ENCODE measurements at regions not wholly inside any gene's neighbourhood (a gene's known extent, or its start where the extent isn't known, plus 50 kb on each side); places are given as distances from the start of the nearest gene placed in this dataset.
"Not testable (repeated sequence)": the region's sequence is repeated elsewhere in the genome, so short reads cannot be mapped to it uniquely, and the experiment has no call there.

DNA sequence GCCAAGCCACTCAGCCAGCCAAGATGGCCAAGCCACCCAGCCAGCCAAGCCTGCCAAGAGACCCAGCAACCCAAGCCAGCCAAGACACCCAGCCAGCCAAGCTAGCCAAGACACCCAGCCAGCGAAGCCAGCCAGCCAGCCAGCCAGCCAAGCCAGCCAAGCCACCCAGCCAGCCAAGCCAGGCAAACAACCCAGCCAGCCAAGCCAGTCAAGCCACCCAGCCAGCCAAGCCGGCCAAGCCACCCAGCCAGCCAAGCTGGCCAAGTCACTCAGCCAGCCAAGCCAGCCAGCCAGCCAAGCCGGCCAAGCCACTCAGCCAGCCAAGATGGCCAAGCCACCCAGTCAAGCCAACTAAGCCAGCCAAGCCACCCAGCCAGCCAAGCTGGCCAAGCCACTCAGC lies 337.5 kb upstream of the PLGLB2 start:
- not testable (repeated sequence) for DNase-seq (ENCODE audit: low read depth in 2 of 2)

DNA sequence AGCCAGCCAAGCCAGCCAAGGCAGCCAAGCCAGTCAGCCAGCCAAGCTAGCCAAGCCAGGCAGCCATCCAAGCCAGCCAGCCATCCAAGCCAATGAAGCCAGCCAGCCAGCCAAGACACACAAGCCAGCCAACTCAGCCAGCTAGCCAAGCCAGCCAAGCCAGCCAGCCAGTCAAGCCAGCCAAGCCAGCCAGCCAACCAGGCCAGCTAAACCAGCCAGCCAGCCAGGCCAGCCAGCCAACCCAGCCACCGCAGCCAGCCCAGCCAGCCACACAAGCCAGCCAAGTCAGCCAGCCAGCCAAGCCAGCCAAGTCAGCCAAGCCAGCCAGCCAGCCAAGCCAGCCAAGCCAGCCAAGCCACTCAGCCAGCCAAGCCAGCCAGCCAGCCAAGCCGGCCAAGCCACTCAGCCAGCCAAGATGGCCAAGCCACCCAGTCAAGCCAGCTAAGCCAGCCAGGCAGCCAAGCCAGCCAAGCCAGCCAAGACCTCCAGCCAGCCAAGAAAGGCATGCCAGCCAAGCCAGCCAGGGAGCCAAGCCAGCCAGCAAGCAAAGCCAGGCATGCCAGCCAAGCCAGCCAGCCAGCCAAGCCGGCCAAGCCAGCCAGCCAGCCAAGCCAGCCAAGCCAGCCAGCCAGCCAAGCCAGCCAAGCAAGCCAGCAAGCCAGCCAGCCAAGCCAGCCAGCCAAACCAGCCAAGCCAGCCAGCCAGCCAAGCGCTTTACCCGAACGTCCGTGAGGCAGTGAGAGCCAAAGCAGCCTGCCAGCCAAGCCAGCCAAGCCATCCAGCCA lies 335.7 kb upstream of the PLGLB2 start:
- not testable (repeated sequence) for DNase-seq (ENCODE audit: low read depth in 2 of 2)

DNA sequence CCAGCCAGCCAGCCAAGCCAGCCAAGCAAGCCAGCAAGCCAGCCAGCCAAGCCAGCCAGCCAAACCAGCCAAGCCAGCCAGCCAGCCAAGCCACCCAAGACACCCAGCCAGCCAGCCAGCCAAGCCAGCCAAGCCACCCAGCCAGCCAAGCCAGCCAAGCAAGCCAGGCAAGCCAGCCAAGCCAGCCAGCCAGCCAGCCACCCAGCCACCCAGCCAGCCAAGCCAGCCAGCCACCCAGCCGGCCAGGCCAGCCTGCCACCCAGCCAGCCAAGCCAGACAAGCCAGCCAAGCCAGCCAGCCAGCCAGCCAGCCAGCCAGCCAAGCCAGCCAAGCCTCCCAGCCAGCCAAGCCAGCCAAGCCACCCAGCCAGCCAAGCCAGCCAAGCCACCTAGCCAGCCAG lies 333.6 kb upstream of the PLGLB2 start:
- DNase-seq (ENCODE audit: low read depth in 2 of 2) = not testable (repeated sequence)

DNA sequence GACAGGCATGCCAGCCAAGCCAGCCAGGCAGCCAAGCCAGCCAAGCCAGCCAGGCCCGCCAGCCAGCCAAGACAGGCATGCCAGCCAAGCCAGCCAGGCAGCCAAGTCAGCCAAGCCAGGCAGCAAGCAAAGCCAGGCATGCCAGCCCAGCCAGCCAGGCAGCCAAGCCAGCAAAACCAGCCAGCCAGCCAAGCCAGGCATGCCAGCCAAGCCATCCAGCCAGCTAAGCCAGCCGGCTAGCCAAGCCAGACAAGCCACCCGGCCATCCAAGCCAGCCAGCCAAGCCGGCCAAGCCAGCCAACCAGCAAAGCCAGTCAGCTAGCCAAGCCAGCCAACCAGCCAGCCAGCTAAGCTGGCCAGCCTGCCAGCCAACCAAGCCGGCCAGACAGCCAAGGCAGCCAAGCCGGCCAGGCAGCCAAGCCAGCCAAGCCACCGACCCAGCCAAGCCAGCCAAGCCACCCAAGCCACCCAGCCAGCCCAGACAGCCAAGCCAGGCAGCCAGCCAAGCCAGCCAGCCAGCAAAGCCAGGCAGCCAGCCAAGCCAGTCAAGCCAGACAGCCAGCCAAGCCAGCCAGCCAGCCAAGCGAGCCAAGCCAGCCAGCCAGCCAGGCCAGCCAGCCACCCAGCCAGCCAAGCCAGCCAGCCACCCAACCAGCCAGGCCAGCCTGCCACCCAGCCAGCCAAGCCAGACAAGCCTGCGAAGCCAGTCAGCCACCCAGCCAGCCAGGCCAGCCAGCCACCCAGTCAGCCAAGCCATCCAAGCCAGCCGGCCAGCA lies 332.9 kb upstream of the PLGLB2 start:
- not testable (repeated sequence) for DNase-seq (ENCODE audit: low read depth in 2 of 2)

DNA sequence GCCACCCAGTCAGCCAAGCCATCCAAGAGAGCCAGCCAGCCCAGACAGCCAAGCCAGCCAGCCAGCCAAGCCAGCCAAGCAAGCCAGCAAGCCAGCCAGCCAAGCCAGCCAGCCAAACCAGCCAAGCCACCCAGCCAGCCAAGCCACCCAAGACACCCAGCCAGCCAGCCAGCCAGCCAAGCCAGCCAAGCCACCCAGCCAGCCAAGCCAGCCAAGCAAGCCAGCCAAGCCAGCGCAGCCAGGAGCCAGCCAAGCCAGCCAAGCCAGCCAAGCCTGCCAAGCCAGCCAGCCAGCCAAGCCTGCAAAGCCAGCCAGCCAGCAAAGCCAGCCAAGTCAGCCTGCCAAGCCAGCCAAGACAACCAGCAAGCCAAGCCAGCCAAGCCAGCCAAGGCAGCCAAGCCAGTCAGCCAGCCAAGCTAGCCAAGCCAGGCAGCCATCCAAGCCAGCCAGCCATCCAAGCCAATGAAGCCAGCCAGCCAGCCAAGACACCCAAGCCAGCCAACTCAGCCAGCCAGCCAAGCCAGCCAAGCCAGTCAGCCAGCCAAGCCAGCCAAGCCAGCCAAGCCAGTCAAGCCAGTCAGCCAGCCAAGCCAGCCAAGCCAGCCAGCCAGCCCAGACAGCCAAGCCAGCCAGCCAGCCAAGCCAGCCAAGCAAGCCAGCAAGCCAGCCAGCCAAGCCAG lies 332.2 kb upstream of the PLGLB2 start:
- not testable (repeated sequence) for DNase-seq (ENCODE audit: low read depth in 2 of 2)

DNA sequence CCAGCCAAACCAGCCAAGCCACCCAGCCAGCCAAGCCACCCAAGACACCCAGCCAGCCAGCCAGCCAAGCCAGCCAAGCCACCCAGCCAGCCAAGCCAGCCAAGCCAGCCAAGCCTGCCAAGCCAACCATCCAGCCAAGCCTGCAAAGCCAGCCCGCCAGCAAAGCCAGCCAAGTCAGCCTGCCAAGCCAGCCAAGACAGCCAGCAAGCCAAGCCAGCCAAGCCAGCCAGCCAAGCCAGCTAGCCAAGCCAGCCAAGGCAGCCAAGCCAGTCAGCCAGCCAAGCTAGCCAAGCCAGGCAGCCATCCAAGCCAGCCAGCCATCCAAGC lies 331.7 kb upstream of the PLGLB2 start:
- DNase-seq (ENCODE audit: low read depth in 2 of 2) = not testable (repeated sequence)

DNA sequence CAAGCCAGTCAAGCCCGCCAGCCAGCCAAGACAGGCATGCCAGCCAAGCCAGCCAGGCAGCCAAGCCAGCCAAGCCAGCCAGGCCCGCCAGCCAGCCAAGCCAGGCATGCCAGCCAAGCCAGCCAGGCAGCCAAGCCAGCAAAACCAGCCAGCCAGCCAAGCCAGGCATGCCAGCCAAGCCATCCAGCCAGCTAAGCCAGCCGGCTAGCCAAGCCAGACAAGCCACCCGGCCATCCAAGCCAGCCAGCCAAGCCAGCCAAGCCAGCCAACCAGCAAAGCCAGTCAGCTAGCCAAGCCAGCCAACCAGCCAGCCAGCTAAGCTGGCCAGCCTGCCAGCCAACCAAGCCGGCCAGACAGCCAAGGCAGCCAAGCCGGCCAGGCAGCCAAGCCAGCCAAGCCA lies 330.7 kb upstream of the PLGLB2 start:
- DNase-seq (ENCODE audit: low read depth in 2 of 2) = not testable (repeated sequence)

DNA sequence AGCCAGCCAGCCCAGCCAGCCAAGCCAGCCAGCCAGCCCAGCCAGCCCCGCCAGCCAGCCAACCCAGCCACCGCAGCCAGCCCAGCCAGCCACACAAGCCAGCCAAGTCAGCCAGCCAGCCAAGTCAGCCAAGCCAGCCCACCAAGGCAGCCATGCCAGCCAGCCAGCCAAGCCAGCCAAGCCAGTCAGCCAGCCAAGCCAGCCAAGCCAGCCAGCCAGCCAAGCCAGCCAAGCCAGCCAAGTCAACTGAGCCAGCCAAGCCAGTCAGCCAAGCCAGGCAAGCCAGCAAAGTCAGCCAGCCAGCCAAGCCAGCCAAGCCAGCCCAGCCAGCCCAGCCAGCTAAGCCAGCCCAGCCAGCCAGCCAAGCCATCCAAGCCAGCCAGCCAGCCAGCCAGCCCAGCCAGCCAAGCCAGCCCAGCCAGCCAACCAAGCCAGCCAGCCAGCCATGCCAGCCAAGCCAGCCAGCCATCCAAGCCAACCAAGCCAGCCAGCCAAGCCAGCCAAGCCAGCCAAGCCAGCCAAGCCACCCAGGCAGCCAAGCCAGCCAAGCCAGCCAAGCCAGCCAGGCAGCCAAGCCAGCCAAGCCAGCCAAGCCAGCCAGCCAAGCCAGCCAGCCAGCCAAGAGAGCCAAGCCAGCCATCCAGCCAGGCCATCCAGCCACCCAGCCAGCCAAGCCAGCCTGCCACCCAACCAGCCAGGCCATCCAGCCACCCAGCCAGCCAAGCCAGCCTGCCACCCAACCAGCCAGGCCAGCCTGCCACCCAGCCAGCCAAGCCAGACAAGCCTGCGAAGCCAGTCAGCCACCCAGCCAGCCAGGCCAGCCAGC lies 329.9 kb upstream of the PLGLB2 start:
- DNase-seq (ENCODE audit: low read depth in 2 of 2) = not testable (repeated sequence)

DNA sequence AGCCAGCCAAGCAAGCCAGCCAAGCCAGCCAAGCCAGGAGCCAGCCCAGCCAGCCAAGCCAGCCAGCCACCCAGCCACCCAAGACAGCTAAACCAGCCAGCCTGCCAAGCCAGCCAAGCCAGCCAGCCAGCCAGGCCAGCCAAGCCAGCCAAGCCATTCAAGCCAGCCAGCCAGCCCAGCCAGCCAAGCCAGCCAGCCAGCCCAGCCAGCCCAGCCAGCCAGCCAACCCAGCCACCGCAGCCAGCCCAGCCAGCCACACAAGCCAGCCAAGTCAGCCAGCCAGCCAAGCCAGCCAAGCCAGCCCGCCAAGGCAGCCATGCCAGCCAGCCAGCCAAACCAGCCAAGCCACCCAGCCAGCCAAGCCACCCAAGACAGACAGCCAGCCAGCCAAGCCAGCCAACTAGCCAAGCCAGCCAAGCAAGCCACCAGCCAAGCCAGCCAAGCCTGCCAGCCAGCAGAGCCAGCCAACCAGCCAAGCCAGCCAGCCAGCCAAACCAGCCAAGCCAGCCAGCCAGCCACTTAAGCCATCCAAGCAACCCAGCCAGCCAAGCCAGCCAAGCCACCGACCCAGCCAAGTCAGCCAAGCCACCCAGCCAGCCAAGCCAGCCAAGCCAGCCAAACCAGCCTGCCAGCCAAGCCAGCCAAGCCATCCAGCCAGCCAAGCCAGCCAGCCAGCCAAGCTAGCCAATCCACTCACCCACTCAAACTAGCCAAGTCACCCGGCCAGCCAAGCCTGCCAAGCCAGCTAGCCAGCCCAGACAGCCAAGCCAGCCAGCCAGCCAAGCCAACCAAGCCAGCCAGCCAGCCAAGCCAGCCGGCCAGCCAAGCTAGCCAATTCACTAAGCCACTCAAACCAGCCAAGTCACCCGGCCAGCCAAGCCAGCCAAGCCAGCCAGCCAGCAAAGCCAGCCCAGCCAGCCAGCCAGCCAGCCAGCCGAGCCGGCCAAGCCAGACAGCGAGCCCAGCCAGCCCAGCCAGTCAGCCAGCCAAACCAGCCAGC lies 328.8 kb upstream of the PLGLB2 start:
- DNase-seq (ENCODE audit: low read depth in 2 of 2) = not testable (repeated sequence)

DNA sequence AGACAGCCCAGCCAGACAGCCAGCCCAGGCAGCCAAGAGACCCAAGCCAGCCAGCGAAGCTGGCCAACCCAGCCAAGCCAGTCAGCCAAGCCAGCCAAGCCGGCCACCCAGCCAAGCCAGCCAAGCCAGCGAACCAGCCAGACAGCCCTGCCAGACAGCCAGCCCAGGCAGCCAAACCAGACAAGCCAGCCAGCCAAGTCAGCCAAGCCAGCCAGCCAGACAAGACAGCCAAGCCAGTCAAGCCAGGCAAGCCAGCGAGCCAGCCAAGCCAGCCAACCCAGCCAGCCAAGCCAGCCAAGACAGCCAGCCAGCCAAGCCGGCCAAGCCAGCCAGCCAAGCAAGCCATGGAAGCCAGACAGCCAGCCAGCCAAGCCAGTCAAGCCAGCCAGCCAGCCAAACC lies 327.9 kb upstream of the PLGLB2 start:
- not testable (repeated sequence) for DNase-seq (ENCODE audit: low read depth in 2 of 2)

DNA sequence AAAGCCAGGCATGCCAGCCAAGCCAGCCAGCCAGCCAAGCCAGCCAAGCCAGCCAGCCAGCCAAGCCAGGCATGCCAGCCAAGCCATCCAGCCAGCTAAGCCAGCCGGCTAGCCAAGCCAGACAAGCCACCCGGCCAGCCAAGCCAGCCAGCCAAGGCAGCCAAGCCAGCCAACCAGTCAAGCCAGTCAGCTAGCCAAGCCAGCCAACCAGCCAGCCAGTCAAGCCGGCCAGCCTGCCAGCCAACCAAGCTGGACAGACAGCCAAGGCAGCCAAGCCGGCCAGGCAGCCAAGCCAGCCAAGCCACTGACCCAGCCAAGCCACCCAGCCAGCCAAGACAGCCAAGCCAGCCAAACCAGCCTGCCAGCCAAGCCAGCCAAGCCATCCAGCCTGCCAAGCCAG lies 326.9 kb upstream of the PLGLB2 start:
- not testable (repeated sequence) for DNase-seq (ENCODE audit: low read depth in 2 of 2)

DNA sequence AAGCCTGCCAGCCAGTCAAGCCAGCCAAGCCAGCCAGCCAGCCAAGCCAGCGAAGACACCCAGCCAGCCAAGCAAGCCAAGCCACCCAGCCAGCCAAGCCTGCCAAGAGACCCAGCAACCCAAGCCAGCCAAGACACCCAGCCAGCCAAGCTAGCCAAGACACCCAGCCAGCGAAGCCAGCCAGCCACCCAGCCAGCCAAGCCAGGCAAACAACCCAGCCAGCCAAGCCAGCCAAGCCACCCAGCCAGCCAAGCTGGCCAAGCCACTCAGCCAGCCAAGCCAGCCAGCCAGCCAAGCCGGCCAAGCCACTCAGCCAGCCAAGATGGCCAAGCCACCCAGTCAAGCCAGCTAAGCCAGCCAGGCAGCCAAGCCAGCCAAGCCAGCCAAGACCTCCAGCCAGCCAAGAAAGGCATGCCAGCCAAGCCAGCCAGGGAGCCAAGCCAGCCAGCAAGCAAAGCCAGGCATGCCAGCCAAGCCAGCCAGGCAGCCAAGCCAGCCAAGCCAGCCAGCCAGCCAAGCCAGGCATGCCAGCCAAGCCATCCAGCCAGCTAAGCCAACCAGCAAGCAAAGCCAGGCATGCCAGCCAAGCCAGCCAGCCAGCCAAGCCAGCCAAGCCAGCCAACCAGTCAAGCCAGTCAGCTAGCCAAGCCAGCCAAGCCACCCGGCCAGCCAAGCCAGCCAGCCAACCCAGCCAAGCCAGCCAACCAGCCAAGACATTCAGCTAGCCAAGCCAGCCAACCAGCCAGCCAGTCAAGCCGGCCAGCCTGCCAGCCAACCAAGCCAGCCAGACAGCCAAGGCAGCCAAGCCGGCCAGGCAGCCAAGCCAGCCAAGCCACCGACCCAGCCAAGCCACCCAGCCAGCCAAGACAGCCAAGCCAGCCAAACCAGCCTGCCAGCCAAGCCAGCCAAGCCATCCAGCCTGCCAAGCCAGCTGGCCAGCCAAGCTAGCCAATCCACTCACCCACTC lies 323.8 kb upstream of the PLGLB2 start:
- not testable (repeated sequence) for DNase-seq (ENCODE audit: low read depth in 2 of 2)

DNA sequence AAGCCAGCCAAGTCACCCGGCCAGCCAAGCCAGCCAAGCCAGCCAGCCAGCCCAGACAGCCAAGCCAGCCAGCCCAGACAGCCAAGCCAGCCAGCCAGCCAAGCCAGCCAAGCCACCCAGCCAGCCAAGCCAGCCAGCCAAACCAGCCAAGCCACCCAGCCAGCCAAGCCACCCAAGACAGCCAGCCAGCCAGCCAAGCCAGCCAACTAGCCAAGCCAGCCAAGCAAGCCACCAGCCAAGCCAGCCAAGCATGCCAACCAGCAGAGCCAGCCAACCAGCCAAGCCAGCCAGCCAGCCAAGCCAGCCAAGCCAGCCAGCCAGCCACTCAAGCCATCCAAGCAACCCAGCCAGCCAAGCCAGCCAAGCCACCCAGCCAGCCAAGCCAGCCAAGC lies 323.1 kb upstream of the PLGLB2 start:
- DNase-seq (ENCODE audit: low read depth in 2 of 2) = not testable (repeated sequence)

DNA sequence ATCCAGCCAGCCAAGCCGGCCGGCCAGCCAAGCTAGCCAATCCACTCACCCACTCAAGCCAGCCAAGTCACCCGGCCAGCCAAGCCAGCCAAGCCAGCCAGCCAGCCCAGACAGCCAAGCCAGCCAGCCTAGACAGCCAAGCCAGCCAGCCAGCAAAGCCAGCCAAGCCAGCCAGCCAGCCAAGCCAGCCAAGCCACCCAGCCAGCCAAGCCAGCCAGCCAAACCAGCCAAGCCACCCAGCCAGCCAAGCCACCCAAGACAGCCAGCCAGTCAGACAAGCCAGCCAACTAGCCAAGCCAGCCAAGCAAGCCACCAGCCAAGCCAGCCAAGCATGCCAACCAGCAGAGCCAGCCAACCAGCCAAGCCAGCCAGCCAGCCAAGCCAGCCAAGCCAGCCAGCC lies 322.7 kb upstream of the PLGLB2 start:
- not testable (repeated sequence) for DNase-seq (ENCODE audit: low read depth in 2 of 2)

DNA sequence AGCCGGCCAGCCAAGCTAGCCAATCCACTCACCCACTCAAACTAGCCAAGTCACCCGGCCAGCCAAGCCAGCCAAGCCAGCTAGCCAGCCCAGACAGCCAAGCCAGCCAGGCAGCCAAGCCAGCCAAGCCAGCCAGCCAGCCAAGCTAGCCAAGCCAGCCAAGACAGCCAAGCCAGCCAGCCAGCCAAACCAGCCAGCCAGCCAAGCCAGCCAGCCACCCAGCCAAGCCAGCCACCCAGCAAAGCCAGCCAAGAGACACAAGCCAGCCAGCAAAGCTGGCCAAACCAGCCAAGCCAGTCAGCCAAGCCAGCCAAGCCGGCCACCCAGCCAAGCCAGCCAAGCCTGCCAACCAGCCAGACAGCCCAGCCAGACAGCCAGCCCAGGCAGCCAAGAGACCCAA lies 322.2 kb upstream of the PLGLB2 start:
- DNase-seq (ENCODE audit: low read depth in 2 of 2) = not testable (repeated sequence)

DNA sequence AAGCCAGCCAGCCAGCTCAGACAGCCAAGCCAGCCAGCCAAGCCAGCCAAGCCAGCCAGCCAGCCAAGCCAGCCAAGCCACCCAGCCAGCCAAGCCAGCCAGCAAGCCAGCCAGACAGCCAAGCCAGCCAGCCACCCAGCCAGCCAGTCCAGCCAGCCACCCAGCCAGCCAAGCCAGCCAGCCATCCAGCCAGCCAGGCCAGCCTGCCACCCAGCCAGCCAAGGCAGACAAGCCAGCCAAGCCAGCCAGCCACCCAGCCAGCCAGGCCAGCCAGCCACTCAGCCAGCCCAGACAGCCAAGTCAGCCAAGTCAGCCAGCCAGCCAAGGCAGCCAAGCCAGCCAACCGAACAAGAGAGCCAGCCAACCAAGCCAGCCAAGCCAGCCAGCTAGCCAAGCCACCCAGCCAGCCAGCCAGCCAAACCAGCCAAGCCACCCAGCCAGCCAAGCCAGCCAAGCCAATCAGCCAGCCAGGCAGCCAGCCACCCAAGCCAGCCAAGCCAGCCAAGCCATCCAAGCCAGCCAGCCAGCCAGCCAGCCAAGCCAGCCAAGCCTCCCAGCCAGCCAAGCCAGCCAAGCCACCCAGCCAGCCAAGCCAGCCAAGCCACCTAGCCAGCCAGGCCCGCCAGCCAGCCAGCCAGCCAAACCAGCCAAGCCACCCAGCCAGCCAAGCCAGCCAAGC lies 319.3 kb upstream of the PLGLB2 start:
- DNase-seq (ENCODE audit: low read depth in 2 of 2) = not testable (repeated sequence)

DNA sequence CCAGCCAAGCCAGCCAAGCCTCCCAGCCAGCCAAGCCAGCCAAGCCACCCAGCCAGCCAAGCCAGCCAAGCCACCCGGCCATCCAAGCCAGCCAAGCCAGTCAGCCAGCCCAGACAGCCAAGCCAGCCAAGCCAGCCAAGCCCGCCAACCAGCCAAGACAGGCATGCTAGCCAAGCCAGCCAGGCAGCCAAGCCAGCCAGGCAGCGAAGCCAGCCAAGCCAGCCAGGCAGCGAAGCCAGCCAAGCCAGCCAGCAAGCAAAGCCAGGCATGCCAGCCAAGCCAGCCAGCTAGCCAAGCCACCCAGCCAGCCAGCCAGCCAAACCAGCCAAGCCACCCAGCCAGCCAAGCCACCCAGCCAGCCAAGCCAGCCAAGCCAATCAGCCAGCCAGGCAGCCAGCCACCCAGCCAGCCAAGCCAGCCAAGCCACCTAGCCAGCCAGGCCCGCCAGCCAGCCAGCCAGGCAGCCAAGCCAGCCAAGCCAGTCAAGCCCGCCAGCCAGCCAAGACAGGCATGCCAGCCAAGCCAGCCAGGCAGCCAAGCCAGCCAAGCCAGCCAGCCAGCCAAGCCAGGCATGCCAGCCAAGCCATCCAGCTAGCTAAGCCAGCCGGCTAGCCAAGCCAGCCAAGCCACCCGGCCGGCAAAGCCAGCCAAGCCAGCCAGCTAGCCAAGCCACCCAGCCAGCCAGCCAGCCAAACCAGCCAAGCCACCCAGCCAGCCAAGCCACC lies 318.5 kb upstream of the PLGLB2 start:
- DNase-seq (ENCODE audit: low read depth in 2 of 2) = not testable (repeated sequence)

DNA sequence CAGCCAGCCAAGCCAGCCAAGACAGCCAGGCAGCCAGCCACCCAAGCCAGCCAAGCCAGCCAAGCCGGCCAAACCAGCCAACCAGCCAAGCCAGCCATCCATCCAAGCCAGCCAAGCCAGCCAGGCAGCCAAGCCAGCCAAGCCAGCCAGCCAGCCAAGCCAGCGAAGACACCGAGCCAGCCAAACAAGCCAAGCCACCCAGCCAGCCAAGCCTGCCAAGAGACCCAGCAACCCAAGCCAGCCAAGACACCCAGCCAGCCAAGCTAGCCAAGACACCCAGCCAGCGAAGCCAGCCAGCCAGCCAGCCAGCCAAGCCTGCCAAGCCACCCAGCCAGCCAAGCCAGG lies 318.0 kb upstream of the PLGLB2 start:
- not testable (repeated sequence) for DNase-seq (ENCODE audit: low read depth in 2 of 2)
